ENCODE measurements at regions not wholly inside any gene's neighbourhood (a gene's known extent, or its start where the extent isn't known, plus 50 kb on each side); places are given as distances from the start of the nearest gene placed in this dataset.

DNA sequence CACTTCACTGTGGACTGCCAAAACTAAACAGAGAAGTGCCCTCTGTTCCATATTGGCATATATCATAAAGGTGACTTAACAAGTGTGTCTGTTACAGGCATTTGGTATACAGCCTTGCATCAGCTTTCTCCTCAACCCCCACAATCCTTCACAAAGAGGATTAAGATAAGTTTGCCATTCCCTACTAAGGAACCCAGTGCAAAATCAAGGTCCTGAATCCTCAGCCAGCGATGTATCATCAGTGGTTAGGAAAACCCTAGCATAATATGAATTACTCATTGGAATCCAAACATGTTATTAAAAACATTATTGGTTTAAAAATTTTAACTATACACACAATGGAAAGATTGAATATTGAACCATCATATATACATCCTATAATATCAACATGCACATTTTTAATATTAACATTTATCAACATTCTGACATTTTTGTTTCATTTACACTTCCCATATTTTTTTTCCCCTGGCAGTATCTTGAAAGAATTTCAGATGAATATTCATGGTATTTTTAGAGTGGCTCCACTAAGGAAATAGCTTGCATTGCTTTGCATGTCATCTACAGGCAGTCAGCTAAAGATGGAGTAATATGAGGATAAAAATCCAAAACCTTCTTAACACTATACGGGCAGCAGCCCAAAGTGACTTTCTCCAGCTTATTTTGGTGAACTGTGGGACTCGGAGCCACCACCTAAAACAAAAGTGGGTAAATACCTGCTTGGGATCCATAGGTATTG, 215.6 kb upstream of the CHRM2 start:
- no peak for TF ChIP-seq CTCF (IDR thresholded peaks at IDR 0.05; ENCODE audit: insufficient read depth, low read depth, low read length)
- DNase-seq (ENCODE audit: low read depth), result no peak

DNA sequence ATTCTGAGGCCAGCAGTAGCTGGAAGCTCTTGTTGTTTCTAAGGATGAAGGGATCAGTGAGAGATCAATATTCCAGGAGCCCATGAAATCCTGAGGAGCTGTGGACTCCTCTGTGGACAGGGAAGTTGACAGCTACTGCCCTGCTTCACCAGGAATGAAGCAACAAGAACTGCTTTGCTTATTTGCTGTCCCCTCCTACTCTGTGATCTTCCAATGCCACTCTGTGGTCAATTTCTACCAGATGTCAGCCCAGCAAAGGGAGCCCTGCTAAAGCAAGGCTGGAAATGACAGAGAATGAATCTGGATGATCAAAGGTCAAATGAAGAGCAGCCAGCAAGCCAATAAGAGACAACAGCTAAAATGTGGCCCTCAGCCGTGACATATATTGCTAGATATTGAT, 227.5 kb upstream of the CHRM2 start:
- no peak for TF ChIP-seq CTCF (IDR thresholded peaks at IDR 0.05; ENCODE audit: insufficient read depth, low read depth, low read length)
- DNase-seq (ENCODE audit: low read depth), result no peak
- no peak overlapping the region for H3K4me3 ChIP-seq (ENCODE audit: low read depth, low read length)

More for the DNA sequence above, 215.6 kb upstream of the CHRM2 start:
- no peak overlapping the region for H3K4me3 ChIP-seq (ENCODE audit: low read depth, low read length)

- no peak overlapping the region for H3K4me3 ChIP-seq (ENCODE audit: low read depth, low read length)
- TF ChIP-seq CTCF (IDR thresholded peaks at IDR 0.05; ENCODE audit: insufficient read depth, low read depth, low read length), result no peak
- DNase-seq (ENCODE audit: low read depth), result no peak
Measured at GRCh38 chr7:136637813-136638212, 230.6 kb upstream of the CHRM2 start.

DNA sequence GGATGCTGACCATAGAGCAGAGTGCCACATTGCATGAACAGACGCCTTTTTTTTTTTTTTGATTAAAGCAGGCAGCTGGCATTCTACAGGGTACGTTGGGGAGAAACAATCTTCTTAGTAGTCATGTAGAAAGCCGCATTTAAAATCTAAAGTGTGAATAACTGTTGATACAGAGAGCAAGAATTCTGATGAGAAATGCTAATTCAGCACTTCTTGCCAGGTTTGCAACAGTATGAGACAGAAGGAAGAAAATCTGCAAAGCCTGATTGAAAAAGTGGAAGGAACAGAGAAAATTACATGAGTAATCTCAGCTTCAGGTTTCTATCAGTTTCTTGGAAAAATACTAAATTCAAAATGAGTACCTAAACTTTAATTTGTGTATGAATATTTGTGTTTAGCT, 232.7 kb upstream of the CHRM2 start:
- DNase-seq (ENCODE audit: low read depth), result no peak
- no peak for TF ChIP-seq CTCF (IDR thresholded peaks at IDR 0.05; ENCODE audit: insufficient read depth, low read depth, low read length)
- H3K4me3 ChIP-seq (ENCODE audit: low read depth, low read length), result no peak overlapping the region

GRCh38 chr7:136618818-136619217, 249.6 kb upstream of the CHRM2 start:
- H3K4me3 ChIP-seq (ENCODE audit: low read depth, low read length), result no peak overlapping the region
- no peak for DNase-seq (ENCODE audit: low read depth)
- TF ChIP-seq CTCF (IDR thresholded peaks at IDR 0.05; ENCODE audit: insufficient read depth, low read depth, low read length), result no peak

DNA sequence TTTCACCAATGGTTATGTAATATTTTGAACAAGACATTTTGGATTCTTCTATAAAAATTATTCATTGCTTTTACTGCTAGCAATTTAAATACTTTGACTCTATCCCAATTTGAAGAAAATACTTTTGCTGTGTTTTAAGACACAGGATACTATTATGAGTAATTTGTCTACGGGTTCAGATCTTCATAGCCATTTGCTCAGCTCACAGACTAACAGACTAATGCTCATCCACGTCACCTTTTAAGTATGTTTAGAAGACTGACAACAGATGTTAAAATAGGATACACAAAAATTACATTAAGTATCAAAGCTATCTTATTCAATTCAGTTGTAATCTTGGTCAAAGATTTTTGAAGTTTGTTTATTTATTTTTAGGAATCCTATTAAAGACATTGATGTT, 251.3 kb upstream of the CHRM2 start:
- no peak overlapping the region for H3K4me3 ChIP-seq (ENCODE audit: low read depth, low read length)
- DNase-seq (ENCODE audit: low read depth), result no peak
- TF ChIP-seq CTCF (IDR thresholded peaks at IDR 0.05; ENCODE audit: insufficient read depth, low read depth, low read length), result no peak
